HCT116 (cell line): ENCODE measurements at regions not wholly inside any gene's neighbourhood (a gene's known extent, or its start where the extent isn't known, plus 50 kb on each side); places are given as distances from the start of the nearest gene placed in this dataset.

Source experiments
- ATAC-seq: fragments of 200-7000 bp; cut with Tn5 transposase; 2 replicates; pipeline ENCODE4 v1.9.1; 2020; ENCODE audit warnings: mild to moderate bottlenecking, moderate library complexity
- BruUV-seq: library from RNA; stranded (reverse); fragments of 400-500 nt; replicated peaks from 2 replicates; lab custom pipeline; 2021; lab: Mats Ljungman, UMichigan
- CTCF ChIA-PET: fragments of 300-600 bp; sonication (Branson Sonifier 250); formaldehyde crosslinking; loops from one replicate; lab custom pipeline; 2021; ENCODE audit warnings: antibody characterized with exemption; lab: Charles Lee
- POLR2A ChIA-PET: fragments of 300-600, 350-600 bp; sonication (Branson Sonifier 250); formaldehyde crosslinking; loops from one replicate; lab custom pipeline; 2021; ENCODE audit warnings: antibody characterized with exemption; lab: Charles Lee
- RAD21 ChIA-PET, 2 experiments: fragments of 300-600 bp; sonication (Branson Sonifier 250); formaldehyde crosslinking; loops; one replicate each; lab custom pipeline; 2023; ENCODE audit warnings: low total read pairs in 2 of 2; ENCODE audit not compliant: uncharacterized antibody in 2 of 2, unreplicated experiment in 2 of 2, low non-redundant PET in 1 of 2; lab: Charles Lee
- DNase-seq: peaks from one replicate; pipeline ENCODE4 v3.0.0-alpha.2; 2010; ENCODE audit warnings: low read depth, low spot score
- H2AFZ ChIP-seq: fragments of 200-600 bp; shearing (Covaris generic), sonication (generic); 2 replicates; pipeline ENCODE4 v1.6.1; 2017; ENCODE audit warnings: low read depth, mixed run types, mixed read lengths, antibody characterized with exemption, low read length; ENCODE audit not compliant: poor library complexity, severe bottlenecking
- H3K27ac ChIP-seq: 2 replicates; pipeline ENCODE4 v1.5.1; 2012; ENCODE audit warnings: low read depth, low read length
- H3K27me3 ChIP-seq: fragments of 200-600 bp; sonication (generic); 2 replicates; pipeline ENCODE4 v1.6.1; 2016; ENCODE audit warnings: mixed run types, low read length, mixed read lengths; ENCODE audit not compliant: insufficient read depth
- H3K36me3 ChIP-seq, 2 experiments: fragments of 200-500 bp in 1 of 2; fragments of 200-600 bp in 1 of 2; sonication (Bioruptor generic) in 1 of 2; sonication (generic) in 1 of 2; 2 replicates each; pipeline versions ENCODE4 v1.5.1 to v1.6.1; 2014 to 2016; ENCODE audit warnings: low read length in 2 of 2, inconsistent platforms in 1 of 2, mixed read lengths in 1 of 2, mixed run types in 1 of 2; ENCODE audit not compliant: insufficient read depth in 2 of 2, control insufficient read depth in 1 of 2
- H3K4me1 ChIP-seq, 2 experiments: fragments of 200-600 bp in 1 of 2; sonication (generic) in 1 of 2; 2 replicates each; pipeline versions ENCODE4 v1.5.1 to v1.6.1; 2012 to 2017; ENCODE audit warnings: low read length in 2 of 2, inconsistent platforms in 1 of 2, mild to moderate bottlenecking in 1 of 2, mixed read lengths in 1 of 2, mixed run types in 1 of 2, moderate library complexity in 1 of 2; ENCODE audit not compliant: insufficient read depth in 2 of 2, control insufficient read depth in 1 of 2
- H3K4me2 ChIP-seq: fragments of 200-600 bp; sonication (generic); 2 replicates; pipeline ENCODE4 v1.6.1; 2017; ENCODE audit warnings: mixed run types, low read length, mixed read lengths
- H3K4me3 ChIP-seq, 2 experiments: fragments of 200-600 bp in 1 of 2; sonication (generic) in 1 of 2; replicated peaks in 1 of 2; 2 replicates each; pipeline ENCODE4 v1.5.1; 2011 to 2016; ENCODE audit warnings: low read length in 2 of 2, control low read depth in 1 of 2, low read depth in 1 of 2, mild to moderate bottlenecking in 1 of 2, mixed read lengths in 1 of 2, mixed run types in 1 of 2
- H3K79me2 ChIP-seq: fragments of 200-600 bp; sonication (generic); 2 replicates; pipeline ENCODE4 v1.6.1; 2017; ENCODE audit warnings: mild to moderate bottlenecking, mixed run types, low read length, moderate library complexity, mixed read lengths; ENCODE audit not compliant: insufficient read depth
- H3K9ac ChIP-seq: fragments of 200-600 bp; sonication (generic); 2 replicates; pipeline ENCODE4 v1.6.1; 2016; ENCODE audit warnings: low read length, mixed read lengths
- H3K9me2 ChIP-seq: fragments of 200-600 bp; sonication (generic), shearing (Covaris generic); 2 replicates; pipeline ENCODE4 v1.6.1; 2017; ENCODE audit warnings: mixed run types, mild to moderate bottlenecking, moderate library complexity; ENCODE audit not compliant: insufficient read depth
- H3K9me3 ChIP-seq, 2 experiments: fragments of 200-500 bp in 1 of 2; fragments of 200-600 bp in 1 of 2; sonication (Bioruptor generic) in 1 of 2; sonication (generic) in 1 of 2; 2 replicates each; pipeline ENCODE4 v1.6.1; 2014 to 2017; ENCODE audit warnings: low read length in 2 of 2, mixed read lengths in 2 of 2, inconsistent platforms in 1 of 2, low read depth in 1 of 2, mild to moderate bottlenecking in 1 of 2, mixed run types in 1 of 2, moderate library complexity in 1 of 2; ENCODE audit not compliant: control insufficient read depth in 1 of 2, insufficient read depth in 1 of 2
- H4K20me1 ChIP-seq: fragments of 200-600 bp; sonication (generic), shearing (Covaris generic); 2 replicates; pipeline ENCODE4 v1.6.1; 2017; ENCODE audit warnings: mixed run types, mild to moderate bottlenecking, moderate library complexity; ENCODE audit not compliant: insufficient read depth
- CEBPB ChIP-seq: IDR thresholded peaks from 2 replicates; pipeline ENCODE4 v1.6.1; 2012; ENCODE audit warnings: low read depth
- EGR1 ChIP-seq: IDR thresholded peaks from 2 replicates; pipeline ENCODE4 v1.6.1; 2012; ENCODE audit warnings: low read depth
- ELF1 ChIP-seq: IDR thresholded peaks from 2 replicates; pipeline ENCODE4 v1.6.1; 2012; ENCODE audit warnings: low read depth, borderline replicate concordance
- EZH2phosphoT487 ChIP-seq: fragments of 200-600 bp; IDR thresholded peaks from 2 replicates; pipeline ENCODE4 v1.6.1; 2018; ENCODE audit warnings: antibody characterized with exemption, borderline replicate concordance
- FOSL1 ChIP-seq: IDR thresholded peaks from 2 replicates; pipeline ENCODE4 v1.6.1; 2012; ENCODE audit warnings: low read depth
- JUND ChIP-seq: IDR thresholded peaks from 2 replicates; pipeline ENCODE4 v1.6.1; 2012
- POLR2A ChIP-seq: IDR thresholded peaks from 2 replicates; pipeline ENCODE4 v1.7.0; 2011; ENCODE audit warnings: borderline replicate concordance; ENCODE audit not compliant: insufficient read depth, insufficient read length; ENCODE audit errors: extremely low read depth
- POLR2AphosphoS5 ChIP-seq: IDR thresholded peaks from 2 replicates; pipeline ENCODE4 v1.6.1; 2011; ENCODE audit warnings: mild to moderate bottlenecking, low read depth, low read length, moderate library complexity
- RAD21 ChIP-seq: IDR thresholded peaks from 2 replicates; pipeline ENCODE4 v1.6.1; 2012; ENCODE audit warnings: low read depth, mild to moderate bottlenecking
- SIN3A ChIP-seq: IDR thresholded peaks from 2 replicates; pipeline ENCODE4 v1.6.1; 2012; ENCODE audit warnings: low read depth
- SRF ChIP-seq: IDR thresholded peaks from 2 replicates; pipeline ENCODE4 v1.6.1; 2012; ENCODE audit warnings: low read depth
- TCF7L2 ChIP-seq: IDR thresholded peaks from 2 replicates; pipeline ENCODE4 v1.7.0; 2011; ENCODE audit warnings: borderline replicate concordance, inconsistent platforms; ENCODE audit not compliant: insufficient read depth, insufficient read length; ENCODE audit errors: extremely low read depth
- ZFX ChIP-seq: fragments of 450-650 bp; IDR thresholded peaks from 2 replicates; pipeline ENCODE4 v1.6.1; 2017
- ZNF274 ChIP-seq: fragments of 200-500 bp; sonication (Bioruptor generic); IDR thresholded peaks from 2 replicates; pipeline ENCODE4 v1.6.1; 2014; ENCODE audit warnings: mild to moderate bottlenecking, low read depth, low read length, inconsistent platforms
- intact Hi-C: fragments of 100-400 bp; cut with micrococcal nuclease; formaldehyde crosslinking; loops from 2 replicates; pipeline ENCODE4 v1.10.0; 2022
- TF ChIP-seq, protein P1 (sequence below): IDR thresholded peaks from 2 replicates; pipeline ENCODE4 v1.6.1; 2012
- TF ChIP-seq, protein P2 (sequence below): IDR thresholded peaks from 2 replicates; pipeline ENCODE4 v1.6.1; 2011; ENCODE audit warnings: mild to moderate bottlenecking, low read length, moderate library complexity; ENCODE audit not compliant: insufficient replicate concordance; ENCODE audit errors: extremely low read depth
- TF ChIP-seq, protein P3 (sequence below): IDR thresholded peaks from 2 replicates; pipeline ENCODE4 v1.6.1; 2012; ENCODE audit warnings: low read depth
- TF ChIP-seq, protein P4 (sequence below): IDR thresholded peaks from 2 replicates; pipeline ENCODE4 v1.6.1; 2012
- TF ChIP-seq, protein P5 (sequence below), 3 experiments: fragments of 200-600 bp in 1 of 3; sonication (generic) in 1 of 3; IDR thresholded peaks in 2 of 3; conservative IDR thresholded peaks in 1 of 3; 2 replicates each; pipeline ENCODE4 v1.5.1; 2012 to 2017; ENCODE audit warnings: low read depth in 2 of 3, low read length in 2 of 3, antibody characterized with exemption in 1 of 3, borderline replicate concordance in 1 of 3, control low read depth in 1 of 3, mild to moderate bottlenecking in 1 of 3, mixed read lengths in 1 of 3, mixed run types in 1 of 3, moderate library complexity in 1 of 3; ENCODE audit not compliant: insufficient read depth in 1 of 3

DNA sequence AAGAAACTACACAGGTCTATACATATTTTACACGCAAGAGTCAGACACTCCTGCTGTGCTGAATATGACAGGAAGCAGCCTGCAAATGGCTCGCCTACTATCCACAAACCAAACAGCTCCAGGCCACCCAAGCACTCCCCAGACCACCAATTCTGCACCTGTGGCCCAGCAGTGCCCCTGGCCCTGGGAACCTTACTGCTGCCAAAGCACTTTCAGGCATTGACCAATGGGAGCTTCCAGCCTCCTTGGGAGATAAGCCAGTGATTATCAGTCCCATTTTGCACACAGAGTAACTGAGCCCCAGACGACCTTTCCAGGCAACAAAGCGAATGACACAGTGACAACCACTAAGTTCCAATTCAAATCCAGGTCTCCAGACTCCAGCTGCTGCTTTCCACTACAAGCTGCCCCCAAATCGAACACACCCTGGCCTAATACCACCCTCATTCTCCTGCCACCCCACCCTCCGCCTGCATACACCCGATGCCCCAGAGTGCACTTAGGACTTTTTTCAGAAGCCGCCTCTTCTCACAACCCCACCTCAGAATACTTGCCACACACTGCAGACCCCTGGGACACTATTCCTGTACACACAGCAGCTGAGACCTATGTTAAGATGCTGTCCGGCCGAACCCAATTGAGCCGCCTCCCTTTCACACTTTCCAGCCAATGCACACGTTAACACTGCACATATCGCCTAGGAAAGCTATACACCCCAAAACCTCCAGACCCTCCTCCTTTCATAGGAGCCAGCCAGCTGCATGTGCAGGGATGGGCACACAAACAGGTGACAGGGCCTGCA, 126.1 kb upstream of the PRMT8 start:
- Histone ChIP-seq H3K27me3 (no peaks in the 10 kb centered on the region), H3K9me3 (no peaks in the 10 kb centered on the region)
- RAD21 ChIA-PET: no interaction called here
- no peak for DNase-seq
- TF ChIP-seq POLR2A (no peak), EGR1 (no peak), ZFX (no peak), SRF (no peak), POLR2AphosphoS5 (no peak), SIN3A (no peak), EZH2phosphoT487 (no peak), JUND (no peak), FOSL1 (no peak), ELF1 (no peak), CEBPB (no peak), ZNF274 (no peak), RAD21 (no peak), TCF7L2 (no peak)
- TF ChIP-seq, protein P1, sequence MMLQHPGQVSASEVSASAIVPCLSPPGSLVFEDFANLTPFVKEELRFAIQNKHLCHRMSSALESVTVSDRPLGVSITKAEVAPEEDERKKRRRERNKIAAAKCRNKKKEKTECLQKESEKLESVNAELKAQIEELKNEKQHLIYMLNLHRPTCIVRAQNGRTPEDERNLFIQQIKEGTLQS: no peak
- TF ChIP-seq, protein P2, sequence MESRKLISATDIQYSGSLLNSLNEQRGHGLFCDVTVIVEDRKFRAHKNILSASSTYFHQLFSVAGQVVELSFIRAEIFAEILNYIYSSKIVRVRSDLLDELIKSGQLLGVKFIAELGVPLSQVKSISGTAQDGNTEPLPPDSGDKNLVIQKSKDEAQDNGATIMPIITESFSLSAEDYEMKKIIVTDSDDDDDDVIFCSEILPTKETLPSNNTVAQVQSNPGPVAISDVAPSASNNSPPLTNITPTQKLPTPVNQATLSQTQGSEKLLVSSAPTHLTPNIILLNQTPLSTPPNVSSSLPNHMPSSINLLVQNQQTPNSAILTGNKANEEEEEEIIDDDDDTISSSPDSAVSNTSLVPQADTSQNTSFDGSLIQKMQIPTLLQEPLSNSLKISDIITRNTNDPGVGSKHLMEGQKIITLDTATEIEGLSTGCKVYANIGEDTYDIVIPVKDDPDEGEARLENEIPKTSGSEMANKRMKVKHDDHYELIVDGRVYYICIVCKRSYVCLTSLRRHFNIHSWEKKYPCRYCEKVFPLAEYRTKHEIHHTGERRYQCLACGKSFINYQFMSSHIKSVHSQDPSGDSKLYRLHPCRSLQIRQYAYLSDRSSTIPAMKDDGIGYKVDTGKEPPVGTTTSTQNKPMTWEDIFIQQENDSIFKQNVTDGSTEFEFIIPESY: no peak
- TF ChIP-seq, protein P3, sequence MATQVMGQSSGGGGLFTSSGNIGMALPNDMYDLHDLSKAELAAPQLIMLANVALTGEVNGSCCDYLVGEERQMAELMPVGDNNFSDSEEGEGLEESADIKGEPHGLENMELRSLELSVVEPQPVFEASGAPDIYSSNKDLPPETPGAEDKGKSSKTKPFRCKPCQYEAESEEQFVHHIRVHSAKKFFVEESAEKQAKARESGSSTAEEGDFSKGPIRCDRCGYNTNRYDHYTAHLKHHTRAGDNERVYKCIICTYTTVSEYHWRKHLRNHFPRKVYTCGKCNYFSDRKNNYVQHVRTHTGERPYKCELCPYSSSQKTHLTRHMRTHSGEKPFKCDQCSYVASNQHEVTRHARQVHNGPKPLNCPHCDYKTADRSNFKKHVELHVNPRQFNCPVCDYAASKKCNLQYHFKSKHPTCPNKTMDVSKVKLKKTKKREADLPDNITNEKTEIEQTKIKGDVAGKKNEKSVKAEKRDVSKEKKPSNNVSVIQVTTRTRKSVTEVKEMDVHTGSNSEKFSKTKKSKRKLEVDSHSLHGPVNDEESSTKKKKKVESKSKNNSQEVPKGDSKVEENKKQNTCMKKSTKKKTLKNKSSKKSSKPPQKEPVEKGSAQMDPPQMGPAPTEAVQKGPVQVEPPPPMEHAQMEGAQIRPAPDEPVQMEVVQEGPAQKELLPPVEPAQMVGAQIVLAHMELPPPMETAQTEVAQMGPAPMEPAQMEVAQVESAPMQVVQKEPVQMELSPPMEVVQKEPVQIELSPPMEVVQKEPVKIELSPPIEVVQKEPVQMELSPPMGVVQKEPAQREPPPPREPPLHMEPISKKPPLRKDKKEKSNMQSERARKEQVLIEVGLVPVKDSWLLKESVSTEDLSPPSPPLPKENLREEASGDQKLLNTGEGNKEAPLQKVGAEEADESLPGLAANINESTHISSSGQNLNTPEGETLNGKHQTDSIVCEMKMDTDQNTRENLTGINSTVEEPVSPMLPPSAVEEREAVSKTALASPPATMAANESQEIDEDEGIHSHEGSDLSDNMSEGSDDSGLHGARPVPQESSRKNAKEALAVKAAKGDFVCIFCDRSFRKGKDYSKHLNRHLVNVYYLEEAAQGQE: no peak
- TF ChIP-seq, protein P4, sequence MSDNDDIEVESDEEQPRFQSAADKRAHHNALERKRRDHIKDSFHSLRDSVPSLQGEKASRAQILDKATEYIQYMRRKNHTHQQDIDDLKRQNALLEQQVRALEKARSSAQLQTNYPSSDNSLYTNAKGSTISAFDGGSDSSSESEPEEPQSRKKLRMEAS: no peak
- TF ChIP-seq, protein P5, sequence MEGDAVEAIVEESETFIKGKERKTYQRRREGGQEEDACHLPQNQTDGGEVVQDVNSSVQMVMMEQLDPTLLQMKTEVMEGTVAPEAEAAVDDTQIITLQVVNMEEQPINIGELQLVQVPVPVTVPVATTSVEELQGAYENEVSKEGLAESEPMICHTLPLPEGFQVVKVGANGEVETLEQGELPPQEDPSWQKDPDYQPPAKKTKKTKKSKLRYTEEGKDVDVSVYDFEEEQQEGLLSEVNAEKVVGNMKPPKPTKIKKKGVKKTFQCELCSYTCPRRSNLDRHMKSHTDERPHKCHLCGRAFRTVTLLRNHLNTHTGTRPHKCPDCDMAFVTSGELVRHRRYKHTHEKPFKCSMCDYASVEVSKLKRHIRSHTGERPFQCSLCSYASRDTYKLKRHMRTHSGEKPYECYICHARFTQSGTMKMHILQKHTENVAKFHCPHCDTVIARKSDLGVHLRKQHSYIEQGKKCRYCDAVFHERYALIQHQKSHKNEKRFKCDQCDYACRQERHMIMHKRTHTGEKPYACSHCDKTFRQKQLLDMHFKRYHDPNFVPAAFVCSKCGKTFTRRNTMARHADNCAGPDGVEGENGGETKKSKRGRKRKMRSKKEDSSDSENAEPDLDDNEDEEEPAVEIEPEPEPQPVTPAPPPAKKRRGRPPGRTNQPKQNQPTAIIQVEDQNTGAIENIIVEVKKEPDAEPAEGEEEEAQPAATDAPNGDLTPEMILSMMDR (IDR thresholded peaks at IDR 0.05 in 2 of 3, conservative IDR thresholded peaks at IDR 0.05 in 1 of 3; ENCODE audit: borderline replicate concordance in 1 of 3, insufficient read depth in 1 of 3, low read depth in 2 of 3, low read length in 2 of 3): no peak
- TF ChIP-seq, all 23 proteins: peak for 0
- Histone ChIP-seq H3K4me3 (peak overlapping the region; percentile 47 to 60), H2AFZ (no peak overlapping the region), H3K36me3 (no peaks in the 10 kb centered on the region), H4K20me1 (no peaks in the 10 kb centered on the region), H3K4me2 (peak overlapping the region; percentile 70), H3K9me2 (no peaks in the 10 kb centered on the region), H3K79me2 (no peaks in the 10 kb centered on the region), H3K4me1 (peaks cover 0 to 3% of the 10 kb centered on the region in 2 experiments; a peak in 1 of 4 replicates), H3K27ac (no peak overlapping the region), H3K9ac (peak overlapping the region; percentile 54)
- ChIA-PET POLR2A (no interaction called here), CTCF (no interaction called here)
- ATAC-seq: no peak
- intact Hi-C loops: no loop called here
- TSS peak; percentile 33 for BruUV-seq
